ENCODE measurements at regions not wholly inside any gene's neighbourhood (a gene's known extent, or its start where the extent isn't known, plus 50 kb on each side); places are given as distances from the start of the nearest gene placed in this dataset.

DNA sequence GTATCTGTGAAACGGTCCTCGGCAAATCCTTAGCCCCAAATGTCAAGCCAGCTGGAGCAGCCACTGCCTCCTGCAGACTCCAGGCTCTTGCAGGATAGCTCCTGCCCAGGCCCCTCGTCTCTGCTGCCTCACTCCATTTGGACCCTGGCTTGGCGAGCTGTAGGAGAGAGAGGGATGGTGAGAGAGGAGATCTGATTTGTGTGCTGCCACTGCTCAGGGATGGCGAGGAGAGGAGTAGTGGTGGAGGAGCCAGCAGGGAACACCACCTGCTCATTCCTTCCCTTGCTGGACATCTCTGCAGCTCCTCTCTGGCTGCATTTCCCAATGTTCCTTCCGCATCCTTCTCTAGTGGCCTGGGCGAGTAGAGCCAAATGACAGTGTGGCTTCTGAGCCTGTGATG, 109.1 kb upstream of the NCK2 start:
- no peak for DNase-seq
- Histone ChIP-seq H3K4me1 (ENCODE audit: control insufficient read depth in 1 of 2, insufficient read depth in 2 of 2, low read length in 2 of 2) (no peaks in the 10 kb centered on the region), H3K27ac (ENCODE audit: low read depth in 1 of 2, low read length in 2 of 2) (no peak overlapping the region), H3K9me3 (ENCODE audit: control insufficient read depth, low read length) (no peaks in the 10 kb centered on the region), H3K4me3 (ENCODE audit: low read length in 2 of 2) (no peak overlapping the region), H3K36me3 (ENCODE audit: control insufficient read depth in 1 of 2, insufficient read depth in 2 of 2, low read length in 1 of 2) (no peaks in the 10 kb centered on the region), H3K27me3 (ENCODE audit: control insufficient read depth in 1 of 2, insufficient read depth in 2 of 2, low read length in 1 of 2) (no peaks in the 10 kb centered on the region)
- intact Hi-C loops (cut with DNase I), result no loop called here
- 79 to 85% methylated on average over 7 of the region's 7 CpGs for WGBS, 2 donors
- ATAC-seq (ENCODE audit: low FRiP score), result peak; percentile 36

DNA sequence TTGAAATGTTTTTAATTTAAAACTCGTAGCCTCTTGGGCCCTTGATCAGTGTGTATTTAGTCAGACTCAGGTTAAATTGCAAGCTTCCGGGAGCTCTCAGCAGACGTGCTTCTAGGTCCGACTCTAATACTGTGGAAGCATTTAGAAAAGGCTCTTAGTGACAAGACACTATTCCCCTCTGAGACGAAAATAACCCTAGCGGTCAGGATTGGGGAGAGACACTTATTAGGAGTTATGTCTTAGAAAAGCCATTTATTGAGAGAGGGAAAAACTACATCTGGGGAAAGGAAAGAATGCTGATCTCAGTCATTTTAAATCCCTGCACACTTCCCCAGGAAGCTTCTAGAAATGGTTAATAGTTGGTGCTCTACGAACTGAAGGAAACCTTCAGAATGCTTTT, 110.5 kb upstream of the NCK2 start:
- no peak overlapping the region for H3K27ac ChIP-seq (ENCODE audit: low read depth in 1 of 2, low read length in 2 of 2)
- DNase-seq (no peak), ATAC-seq (ENCODE audit: low FRiP score) (no peak)
- no peak overlapping the region for H3K4me3 ChIP-seq (ENCODE audit: low read length in 2 of 2)
- H3K9me3 ChIP-seq (ENCODE audit: control insufficient read depth, low read length), result no peaks in the 10 kb centered on the region
- H3K36me3 ChIP-seq (ENCODE audit: control insufficient read depth in 1 of 2, insufficient read depth in 2 of 2, low read length in 1 of 2), result no peaks in the 10 kb centered on the region
- H3K27me3 ChIP-seq (ENCODE audit: control insufficient read depth in 1 of 2, insufficient read depth in 2 of 2, low read length in 1 of 2), result no peaks in the 10 kb centered on the region
- H3K4me1 ChIP-seq (ENCODE audit: control insufficient read depth in 1 of 2, insufficient read depth in 2 of 2, low read length in 2 of 2), result no peaks in the 10 kb centered on the region
- intact Hi-C loops (cut with DNase I), result no loop called here
- 60 to 77% methylated on average over 7 of the region's 7 CpGs for WGBS, 2 donors

DNA sequence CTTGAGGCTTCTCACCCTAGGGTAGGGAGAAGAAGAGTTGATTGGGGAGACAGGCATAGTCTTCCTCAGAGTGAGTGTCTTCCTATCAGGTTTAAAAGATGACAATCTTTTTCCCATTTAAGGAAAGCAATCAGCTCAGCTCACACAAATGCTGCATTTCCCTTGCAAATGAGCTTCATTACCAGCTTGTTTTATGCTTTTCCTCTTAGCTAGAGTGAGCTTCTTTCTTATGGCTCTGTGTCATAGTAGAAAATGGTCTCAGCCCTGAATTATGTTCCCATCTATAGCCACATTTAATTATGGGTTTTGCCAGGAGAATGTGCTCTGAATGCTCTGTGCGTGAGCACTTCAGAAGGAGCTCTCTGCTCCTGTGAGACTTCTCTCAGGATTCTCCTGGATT, 112.8 kb upstream of the NCK2 start:
- DNase-seq, result no peak
- no peaks in the 10 kb centered on the region for H3K4me1 ChIP-seq (ENCODE audit: control insufficient read depth in 1 of 2, insufficient read depth in 2 of 2, low read length in 2 of 2)
- intact Hi-C loops (cut with DNase I), result no loop called here
- no peak overlapping the region for H3K4me3 ChIP-seq (ENCODE audit: low read length in 2 of 2)
- whole genome bisulfite sequencing, 2 donors, result 89 to 96% methylated on average over 1 of the region's 1 CpG
- H3K27me3 ChIP-seq (ENCODE audit: control insufficient read depth in 1 of 2, insufficient read depth in 2 of 2, low read length in 1 of 2), result no peaks in the 10 kb centered on the region
- no peaks in the 10 kb centered on the region for H3K9me3 ChIP-seq (ENCODE audit: control insufficient read depth, low read length)
- no peak for ATAC-seq (ENCODE audit: low FRiP score)
- H3K36me3 ChIP-seq (ENCODE audit: control insufficient read depth in 1 of 2, insufficient read depth in 2 of 2, low read length in 1 of 2), result no peaks in the 10 kb centered on the region
- no peak overlapping the region for H3K27ac ChIP-seq (ENCODE audit: low read depth in 1 of 2, low read length in 2 of 2)

DNA sequence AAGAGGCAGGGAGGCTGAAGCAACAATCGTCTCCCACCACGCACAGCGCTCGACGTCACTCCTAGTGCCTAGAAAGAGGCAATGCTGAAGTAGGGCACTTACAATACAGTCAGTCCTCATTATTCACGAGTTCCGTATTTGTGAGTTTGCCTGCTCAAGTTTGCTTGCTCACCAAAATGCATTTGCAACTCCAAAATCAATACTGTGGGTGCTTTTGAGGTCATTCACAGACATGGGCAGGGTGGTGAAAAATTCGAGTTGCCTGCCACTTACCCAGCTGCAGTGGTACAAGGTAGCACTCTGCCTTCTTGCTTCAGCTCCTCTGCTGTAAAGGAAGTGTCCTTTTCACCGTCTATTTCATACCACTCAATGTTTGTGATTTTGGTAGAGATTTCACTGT, 113.7 kb upstream of the NCK2 start:
- Histone ChIP-seq H3K4me1 (ENCODE audit: control insufficient read depth in 1 of 2, insufficient read depth in 2 of 2, low read length in 2 of 2) (no peaks in the 10 kb centered on the region), H3K27ac (ENCODE audit: low read depth in 1 of 2, low read length in 2 of 2) (no peak overlapping the region), H3K27me3 (ENCODE audit: control insufficient read depth in 1 of 2, insufficient read depth in 2 of 2, low read length in 1 of 2) (no peaks in the 10 kb centered on the region), H3K4me3 (ENCODE audit: low read length in 2 of 2) (no peak overlapping the region), H3K9me3 (ENCODE audit: control insufficient read depth, low read length) (no peaks in the 10 kb centered on the region), H3K36me3 (ENCODE audit: control insufficient read depth in 1 of 2, insufficient read depth in 2 of 2, low read length in 1 of 2) (no peaks in the 10 kb centered on the region)
- DNase-seq (no peak), ATAC-seq (ENCODE audit: low FRiP score) (no peak)
- intact Hi-C loops (cut with DNase I), result no loop called here
- WGBS, 2 donors, result 81 to 84% methylated on average over 9 of the region's 9 CpGs

DNA sequence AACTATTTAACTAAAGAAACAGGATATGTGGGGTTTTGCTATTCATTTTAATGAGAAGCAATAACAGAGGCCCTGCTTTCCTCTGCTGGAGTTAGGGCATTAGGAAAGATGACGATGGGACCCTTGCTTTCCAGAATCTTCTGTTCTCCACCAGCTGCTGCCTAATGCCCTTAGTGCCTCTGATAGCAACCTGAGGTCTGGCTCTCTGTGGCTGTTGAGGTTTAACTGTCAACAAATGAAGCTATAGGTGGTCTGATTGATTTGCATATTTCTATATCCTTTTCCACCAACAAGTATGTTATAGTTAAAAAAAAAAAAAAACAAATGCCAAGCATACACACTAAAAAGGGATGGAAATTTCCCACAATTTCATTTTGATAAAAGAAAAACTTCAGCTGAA, 115.1 kb upstream of the NCK2 start:
- Histone ChIP-seq H3K9me3 (ENCODE audit: control insufficient read depth, low read length) (no peaks in the 10 kb centered on the region), H3K27me3 (ENCODE audit: control insufficient read depth in 1 of 2, insufficient read depth in 2 of 2, low read length in 1 of 2) (no peaks in the 10 kb centered on the region), H3K27ac (ENCODE audit: low read depth in 1 of 2, low read length in 2 of 2) (no peak overlapping the region), H3K4me3 (ENCODE audit: low read length in 2 of 2) (no peak overlapping the region), H3K4me1 (ENCODE audit: control insufficient read depth in 1 of 2, insufficient read depth in 2 of 2, low read length in 2 of 2) (no peaks in the 10 kb centered on the region), H3K36me3 (ENCODE audit: control insufficient read depth in 1 of 2, insufficient read depth in 2 of 2, low read length in 1 of 2) (no peaks in the 10 kb centered on the region)
- DNase-seq (no peak), ATAC-seq (ENCODE audit: low FRiP score) (no peak)
- intact Hi-C loops (cut with DNase I), result no loop called here
- WGBS, 2 donors, result 88 to 100% methylated on average over 1 of the region's 1 CpG

DNA sequence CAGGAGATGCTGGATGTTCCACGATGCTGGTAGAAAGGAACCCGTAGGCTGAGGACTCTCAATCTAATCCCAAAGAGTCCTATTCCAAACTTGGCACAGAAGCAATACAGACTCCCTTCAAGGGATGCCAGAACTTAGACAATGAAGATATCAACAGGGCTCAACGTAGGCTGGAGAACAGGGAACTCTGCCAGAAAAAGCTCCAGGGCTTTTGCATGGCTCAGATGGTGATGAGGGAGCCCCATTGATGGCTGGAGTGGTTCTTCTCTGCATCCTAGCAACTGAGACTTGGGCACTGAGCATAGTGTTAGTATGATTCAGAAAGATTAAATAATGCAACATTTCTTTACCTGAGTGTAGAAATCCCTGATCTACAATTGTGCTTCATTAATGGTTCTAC, 117.2 kb upstream of the NCK2 start:
- Histone ChIP-seq H3K4me3 (ENCODE audit: low read length in 2 of 2) (no peak overlapping the region), H3K27me3 (ENCODE audit: control insufficient read depth in 1 of 2, insufficient read depth in 2 of 2, low read length in 1 of 2) (no peaks in the 10 kb centered on the region), H3K27ac (ENCODE audit: low read depth in 1 of 2, low read length in 2 of 2) (no peak overlapping the region), H3K4me1 (ENCODE audit: control insufficient read depth in 1 of 2, insufficient read depth in 2 of 2, low read length in 2 of 2) (no peaks in the 10 kb centered on the region), H3K9me3 (ENCODE audit: control insufficient read depth, low read length) (peaks cover 2% of the 10 kb centered on the region), H3K36me3 (ENCODE audit: control insufficient read depth in 1 of 2, insufficient read depth in 2 of 2, low read length in 1 of 2) (no peaks in the 10 kb centered on the region)
- intact Hi-C loops (cut with DNase I), result no loop called here
- WGBS, 2 donors, result 51 to 52% methylated on average over 3 of the region's 3 CpGs
- no peak for DNase-seq
- ATAC-seq (ENCODE audit: low FRiP score), result no peak

DNA sequence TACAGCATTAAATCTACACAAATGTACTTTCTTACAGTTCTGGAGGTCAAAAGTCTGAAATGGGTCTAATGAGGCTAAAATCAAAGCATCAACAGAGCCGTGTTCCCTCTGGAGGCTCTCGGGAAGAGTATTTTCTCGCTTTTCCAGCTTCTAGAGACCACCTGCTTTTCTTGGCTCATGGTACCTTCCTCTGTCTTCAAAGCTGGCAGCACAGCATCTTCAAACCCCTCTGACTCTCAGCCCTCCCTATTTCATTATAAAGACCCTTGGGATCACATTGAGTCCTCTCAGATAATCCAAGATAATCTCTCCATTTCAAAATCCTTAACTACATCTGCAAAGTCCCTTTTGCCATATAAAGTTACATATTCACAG, 117.8 kb upstream of the NCK2 start:
- Histone ChIP-seq H3K9me3 (ENCODE audit: control insufficient read depth, low read length) (peaks cover 2% of the 10 kb centered on the region), H3K27ac (ENCODE audit: low read depth in 1 of 2, low read length in 2 of 2) (no peak overlapping the region), H3K4me3 (ENCODE audit: low read length in 2 of 2) (no peak overlapping the region), H3K27me3 (ENCODE audit: control insufficient read depth in 1 of 2, insufficient read depth in 2 of 2, low read length in 1 of 2) (no peaks in the 10 kb centered on the region), H3K4me1 (ENCODE audit: control insufficient read depth in 1 of 2, insufficient read depth in 2 of 2, low read length in 2 of 2) (no peaks in the 10 kb centered on the region), H3K36me3 (ENCODE audit: control insufficient read depth in 1 of 2, insufficient read depth in 2 of 2, low read length in 1 of 2) (no peaks in the 10 kb centered on the region)
- DNase-seq (no peak), ATAC-seq (ENCODE audit: low FRiP score) (no peak)
- 74 to 89% methylated on average over 3 of the region's 3 CpGs for WGBS, 2 donors
- intact Hi-C loops (cut with DNase I), result no loop called here

DNA sequence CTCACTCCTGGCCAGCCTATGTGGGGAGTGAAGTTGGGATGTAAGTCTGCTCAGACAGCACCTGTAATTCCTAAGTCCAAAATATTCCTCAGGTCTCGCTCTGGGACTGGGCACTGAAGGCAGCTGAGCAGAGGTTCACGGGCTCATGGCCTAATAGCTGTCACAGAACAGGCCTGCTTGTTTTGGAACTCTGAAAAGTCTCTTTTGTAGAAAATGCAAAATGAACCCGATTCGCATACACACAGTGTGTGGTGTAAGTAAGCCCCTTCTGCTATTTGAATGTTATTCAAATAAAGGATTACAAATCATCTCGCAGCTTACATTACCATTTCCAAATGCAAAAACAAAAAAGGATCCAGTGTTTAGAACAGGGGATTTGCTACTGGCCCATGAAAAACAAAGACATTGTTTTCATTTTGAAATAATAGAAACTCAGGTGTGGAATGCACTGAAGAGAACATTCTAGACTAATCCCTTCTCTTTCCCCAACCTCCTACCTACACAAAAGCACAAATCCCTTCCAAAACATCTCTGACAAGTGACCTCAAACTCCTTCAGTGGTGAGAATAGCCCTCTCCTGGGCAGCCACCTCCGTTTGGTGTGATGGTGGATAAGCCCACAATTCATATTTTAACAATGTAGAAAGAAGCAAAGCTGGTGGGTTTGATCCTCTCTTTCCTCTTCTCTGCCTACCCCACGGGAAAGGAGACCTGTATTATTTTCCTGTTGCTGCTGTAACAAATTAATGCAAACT, 118.3 kb upstream of the NCK2 start:
- intact Hi-C loops (cut with DNase I), result no loop called here
- H3K9me3 ChIP-seq (ENCODE audit: control insufficient read depth, low read length), result peaks cover 2% of the 10 kb centered on the region
- DNase-seq (no peak), ATAC-seq (ENCODE audit: low FRiP score) (no peak)
- WGBS, 2 donors, result 71 to 75% methylated on average over 7 of the region's 7 CpGs
- no peak overlapping the region for H3K27ac ChIP-seq (ENCODE audit: low read depth in 1 of 2, low read length in 2 of 2)
- H3K36me3 ChIP-seq (ENCODE audit: control insufficient read depth in 1 of 2, insufficient read depth in 2 of 2, low read length in 1 of 2), result no peaks in the 10 kb centered on the region
- no peak overlapping the region for H3K4me3 ChIP-seq (ENCODE audit: low read length in 2 of 2)
- H3K4me1 ChIP-seq (ENCODE audit: control insufficient read depth in 1 of 2, insufficient read depth in 2 of 2, low read length in 2 of 2), result no peaks in the 10 kb centered on the region
- H3K27me3 ChIP-seq (ENCODE audit: control insufficient read depth in 1 of 2, insufficient read depth in 2 of 2, low read length in 1 of 2), result no peaks in the 10 kb centered on the region

DNA sequence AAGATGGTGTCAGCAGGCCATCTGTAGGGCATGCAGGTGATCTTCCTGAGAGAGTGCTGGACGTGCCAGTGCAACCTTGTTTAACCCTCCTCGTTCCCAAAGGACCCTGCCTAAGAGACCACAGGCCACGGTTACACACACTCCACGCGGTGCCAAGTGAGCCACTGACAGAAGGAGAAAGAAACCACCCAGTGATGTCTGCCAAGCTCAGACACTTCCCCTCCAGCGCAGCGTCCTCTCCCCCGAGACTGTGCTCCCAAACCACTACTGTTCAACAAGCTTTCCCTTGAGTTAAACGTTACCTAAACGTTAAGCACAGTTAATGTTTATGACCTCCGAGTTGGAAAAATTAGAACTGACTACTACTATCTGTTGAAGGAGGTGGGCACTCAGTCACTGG, 119.1 kb upstream of the NCK2 start:
- Histone ChIP-seq H3K9me3 (ENCODE audit: control insufficient read depth, low read length) (peaks cover 2% of the 10 kb centered on the region), H3K27me3 (ENCODE audit: control insufficient read depth in 1 of 2, insufficient read depth in 2 of 2, low read length in 1 of 2) (no peaks in the 10 kb centered on the region), H3K36me3 (ENCODE audit: control insufficient read depth in 1 of 2, insufficient read depth in 2 of 2, low read length in 1 of 2) (no peaks in the 10 kb centered on the region), H3K4me1 (ENCODE audit: control insufficient read depth in 1 of 2, insufficient read depth in 2 of 2, low read length in 2 of 2) (no peaks in the 10 kb centered on the region), H3K4me3 (ENCODE audit: low read length in 2 of 2) (no peak overlapping the region), H3K27ac (ENCODE audit: low read depth in 1 of 2, low read length in 2 of 2) (no peak overlapping the region)
- intact Hi-C loops (cut with DNase I), result no loop called here
- ATAC-seq (ENCODE audit: low FRiP score) (no peak), DNase-seq (no peak)
- WGBS, 2 donors, result 86% methylated on average over 11 of the region's 11 CpGs

Measured in aorta (tissue), 5 donors.